ENCODE measurements at regions not wholly inside any gene's neighbourhood (a gene's known extent, or its start where the extent isn't known, plus 50 kb on each side); places are given as distances from the start of the nearest gene placed in this dataset.

GRCh38 chr7:23913016-23913415 is 203.0 kb downstream of the STK31 start:
- DNase-seq (ENCODE audit: low read depth): no peak
- no peak for TF ChIP-seq CTCF (conservative IDR thresholded peaks at IDR 0.05; ENCODE audit: low read depth, low read length)
- H3K4me3 ChIP-seq (ENCODE audit: low read depth, low read length): no peak overlapping the region

- DNase-seq (ENCODE audit: low read depth): no peak
- no peak overlapping the region for H3K4me3 ChIP-seq (ENCODE audit: low read depth, low read length)
- no peak for TF ChIP-seq CTCF (conservative IDR thresholded peaks at IDR 0.05; ENCODE audit: low read depth, low read length)
Measured at GRCh38 chr7:23915236-23915635, 205.2 kb downstream of the STK31 start.

GRCh38 chr7:23918286-23918685 is 208.3 kb downstream of the STK31 start:
- DNase-seq (ENCODE audit: low read depth): no peak
- H3K4me3 ChIP-seq (ENCODE audit: low read depth, low read length): no peak overlapping the region
- no peak for TF ChIP-seq CTCF (conservative IDR thresholded peaks at IDR 0.05; ENCODE audit: low read depth, low read length)

GRCh38 chr7:23918856-23919255 is 208.8 kb downstream of the STK31 start:
- TF ChIP-seq CTCF (conservative IDR thresholded peaks at IDR 0.05; ENCODE audit: low read depth, low read length): no peak
- no peak overlapping the region for H3K4me3 ChIP-seq (ENCODE audit: low read depth, low read length)
- no peak for DNase-seq (ENCODE audit: low read depth)

- no peak for DNase-seq (ENCODE audit: low read depth)
- TF ChIP-seq CTCF (conservative IDR thresholded peaks at IDR 0.05; ENCODE audit: low read depth, low read length): no peak
- no peak overlapping the region for H3K4me3 ChIP-seq (ENCODE audit: low read depth, low read length)
Measured at GRCh38 chr7:23925088-23925487, 215.1 kb downstream of the STK31 start.

GRCh38 chr7:23927709-23928417 is 217.8 kb downstream of the STK31 start:
- no peak for DNase-seq (ENCODE audit: low read depth)
- H3K4me3 ChIP-seq (ENCODE audit: low read depth, low read length): no peak overlapping the region
- TF ChIP-seq CTCF (conservative IDR thresholded peaks at IDR 0.05; ENCODE audit: low read depth, low read length): no peak

GRCh38 chr7:23928418-23928775 is 218.4 kb downstream of the STK31 start:
- DNase-seq (ENCODE audit: low read depth): no peak
- no peak for TF ChIP-seq CTCF (conservative IDR thresholded peaks at IDR 0.05; ENCODE audit: low read depth, low read length)
- H3K4me3 ChIP-seq (ENCODE audit: low read depth, low read length): no peak overlapping the region

All from epithelial cell of proximal tubule (primary cell).